LNCAP (cell line): ENCODE measurements at regions not wholly inside any gene's neighbourhood (a gene's known extent, or its start where the extent isn't known, plus 50 kb on each side); places are given as distances from the start of the nearest gene placed in this dataset.

Experiments used
- CTCF ChIP-seq: fragments of 450-650 bp; IDR thresholded peaks from 2 replicates; pipeline ENCODE4 v1.5.1; 2017; ENCODE audit warnings: mild to moderate bottlenecking

- TF ChIP-seq CTCF = no peak
Measured at GRCh38 chr15:62795171-62795570, 247.4 kb upstream of the TPM1 start.

- TF ChIP-seq CTCF = no peak
Measured at GRCh38 chr15:62795700-62796695, 246.5 kb upstream of the TPM1 start.

GRCh38 chr15:62797171-62797570 is 245.4 kb upstream of the TPM1 start:
- no peak for TF ChIP-seq CTCF

GRCh38 chr15:62798536-62798935 is 244.0 kb upstream of the TPM1 start:
- TF ChIP-seq CTCF = no peak

GRCh38 chr15:62799037-62799436 is 243.5 kb upstream of the TPM1 start:
- TF ChIP-seq CTCF = no peak

- no peak for TF ChIP-seq CTCF
Measured at GRCh38 chr15:62799919-62800318, 242.6 kb upstream of the TPM1 start.

- no peak for TF ChIP-seq CTCF
Measured at GRCh38 chr15:62802612-62803011, 239.9 kb upstream of the TPM1 start.
